ENCODE measurements at regions not wholly inside any gene's neighbourhood (a gene's known extent, or its start where the extent isn't known, plus 50 kb on each side); places are given as distances from the start of the nearest gene placed in this dataset.

DNA sequence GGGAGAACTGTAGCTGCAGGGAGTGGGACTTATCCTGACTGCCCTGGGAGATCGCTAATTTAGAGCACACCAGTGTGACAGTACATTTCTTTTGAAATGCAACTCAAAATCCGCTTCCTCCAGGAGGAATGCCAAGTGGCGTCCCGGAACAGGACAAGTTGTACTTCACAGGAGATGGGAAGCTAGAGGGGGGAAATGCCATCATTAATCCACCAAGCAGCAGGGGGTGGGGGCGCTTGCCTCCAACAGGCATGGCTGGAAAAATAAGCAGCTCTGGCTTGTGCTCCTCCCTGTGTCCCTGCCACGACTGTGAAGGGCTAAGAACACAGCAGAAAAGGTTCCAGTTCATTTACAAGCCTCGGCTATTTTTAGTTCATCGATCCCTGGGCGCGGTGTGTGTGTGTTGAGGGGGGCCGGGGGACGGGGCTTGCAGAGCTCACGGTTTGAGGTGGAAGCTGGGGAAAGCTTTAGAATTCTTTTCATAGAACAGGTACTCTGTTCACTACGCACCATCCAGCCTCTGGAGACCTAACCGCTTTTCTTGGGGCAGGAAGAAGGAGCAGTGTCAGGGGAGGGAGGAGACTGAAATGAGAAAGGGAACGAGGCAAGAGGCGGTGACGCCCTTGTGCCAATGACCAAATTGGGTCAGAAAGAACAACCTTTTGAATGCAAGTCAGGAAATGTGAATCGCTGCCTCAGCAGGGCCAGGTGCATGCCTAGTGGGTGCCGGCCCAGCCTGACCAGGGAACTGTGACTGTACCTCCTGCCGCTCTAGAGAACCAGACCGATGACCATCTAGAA is 51.8 kb upstream of the DGKG start:
- peak overlapping the region; percentile 49 for H3K4me3 Mint-ChIP-seq
- CTCF ChIA-PET: interaction anchor here (0.6 kb wide), 1 partner anchor 66 kb away, joined by 3 read pairs; no protein-coding TSS in a partner anchor
- POLR2A ChIA-PET: no interaction called here
- H3K27ac Mint-ChIP-seq: peak overlapping the region; percentile 2
- no peaks in the 10 kb centered on the region for H3K9me3 Mint-ChIP-seq
- peaks cover 3% of the 10 kb centered on the region for H3K27me3 Mint-ChIP-seq
- no peaks in the 10 kb centered on the region for H3K36me3 Mint-ChIP-seq (ENCODE audit: low read depth)
- peak; percentile 42 for DNase-seq
- peaks cover 29% of the 10 kb centered on the region for H3K4me1 Mint-ChIP-seq

DNA sequence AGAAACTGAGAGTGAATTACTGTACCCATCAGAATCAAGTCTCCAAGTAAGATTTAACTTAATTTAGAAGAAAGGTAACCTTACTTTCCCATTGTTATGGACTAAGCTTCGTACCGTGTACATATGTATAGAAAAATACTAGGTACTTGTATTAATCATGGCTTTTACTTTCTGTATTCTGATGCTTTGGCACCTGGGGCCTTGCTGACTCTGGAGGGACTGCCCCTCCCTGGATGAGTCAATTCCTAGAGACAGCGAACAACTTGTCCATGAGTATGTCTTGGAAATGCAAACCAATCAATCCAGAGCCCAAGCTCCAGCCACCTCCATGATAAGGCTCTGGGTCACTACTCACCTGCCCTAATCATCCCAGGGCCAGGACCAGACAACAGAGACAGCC is 50.0 kb upstream of the DGKG start:
- Mint-ChIP-seq H3K27me3 (peaks cover 3% of the 10 kb centered on the region), H3K4me1 (peaks cover 25% of the 10 kb centered on the region), H3K36me3 (ENCODE audit: low read depth) (no peaks in the 10 kb centered on the region), H3K27ac (no peak overlapping the region), H3K4me3 (no peak overlapping the region), H3K9me3 (no peaks in the 10 kb centered on the region)
- CTCF ChIA-PET: interaction anchor here (2.3 kb wide), 1 partner anchor 128 kb away, joined by 5 read pairs; no protein-coding TSS in a partner anchor
- no peak for DNase-seq
- POLR2A ChIA-PET: no interaction called here
